NCI-H1092 (cell line): ENCODE measurements at regions not wholly inside any gene's neighbourhood (a gene's known extent, or its start where the extent isn't known, plus 50 kb on each side); places are given as distances from the start of the nearest gene placed in this dataset.

Experiments
- DNase-seq: peaks from one replicate; lab custom pipeline; 2025; lab: John Stamatoyannopoulos, UW

- no peak for DNase-seq
These were observed 749.5 kb downstream of the KCNJ18 start for GRCh38 chr17:22441776-22442175.

- no peak for DNase-seq
These were observed 750.7 kb downstream of the KCNJ18 start for GRCh38 chr17:22443061-22443460.

GRCh38 chr17:22453181-22453580 lies 760.9 kb downstream of the KCNJ18 start:
- DNase-seq = no peak

- no peak for DNase-seq
These were observed 762.0 kb downstream of the KCNJ18 start for GRCh38 chr17:22454070-22454999.

GRCh38 chr17:22459331-22459952 lies 767.1 kb downstream of the KCNJ18 start:
- DNase-seq = no peak

GRCh38 chr17:22459953-22460350 lies 767.6 kb downstream of the KCNJ18 start:
- DNase-seq = no peak

- DNase-seq = no peak
These were observed 768.2 kb downstream of the KCNJ18 start for GRCh38 chr17:22460461-22461063.

- no peak for DNase-seq
These were observed 769.3 kb downstream of the KCNJ18 start for GRCh38 chr17:22461460-22462145.

- DNase-seq = no peak
These were observed 770.1 kb downstream of the KCNJ18 start for GRCh38 chr17:22462461-22462860.

- no peak for DNase-seq
These were observed 771.0 kb downstream of the KCNJ18 start for GRCh38 chr17:22463110-22463850.

GRCh38 chr17:22464041-22464440 lies 771.7 kb downstream of the KCNJ18 start:
- no peak for DNase-seq

GRCh38 chr17:22467720-22468119 lies 775.4 kb downstream of the KCNJ18 start:
- no peak for DNase-seq

GRCh38 chr17:22469101-22469880 lies 777.0 kb downstream of the KCNJ18 start:
- DNase-seq = no peak

- DNase-seq = no peak
These were observed 777.6 kb downstream of the KCNJ18 start for GRCh38 chr17:22469941-22470340.

GRCh38 chr17:22470411-22471175 lies 778.3 kb downstream of the KCNJ18 start:
- no peak for DNase-seq

- no peak for DNase-seq
These were observed 792.5 kb downstream of the KCNJ18 start for GRCh38 chr17:22484826-22485225.

- DNase-seq = no peak
These were observed 798.1 kb downstream of the KCNJ18 start for GRCh38 chr17:22490399-22490798.

GRCh38 chr17:22492331-22492730 lies 800.0 kb downstream of the KCNJ18 start:
- DNase-seq = no peak

GRCh38 chr17:22496450-22496849 lies 804.1 kb downstream of the KCNJ18 start:
- no peak for DNase-seq

- DNase-seq = no peak
These were observed 811.1 kb downstream of the KCNJ18 start for GRCh38 chr17:22503322-22503899.
